AG09309 (cell line): ENCODE measurements at regions not wholly inside any gene's neighbourhood (a gene's known extent, or its start where the extent isn't known, plus 50 kb on each side); places are given as distances from the start of the nearest gene placed in this dataset.

Experiments
- DNase-seq: peaks from one replicate; pipeline ENCODE4 v3.0.0-alpha.2; 2010; ENCODE audit warnings: low read depth
- H3K4me3 ChIP-seq: 2 replicates; pipeline ENCODE4 v1.5.1; 2011; ENCODE audit warnings: mild to moderate bottlenecking, low read depth, low read length, moderate library complexity; ENCODE audit not compliant: control insufficient read depth
- TF ChIP-seq, protein P1 (sequence below): IDR thresholded peaks from 2 replicates; pipeline ENCODE4 v1.5.1; 2011; ENCODE audit warnings: mild to moderate bottlenecking, low read depth, low read length, inconsistent platforms; ENCODE audit not compliant: insufficient read depth, control insufficient read depth; ENCODE audit errors: missing control alignments

DNA sequence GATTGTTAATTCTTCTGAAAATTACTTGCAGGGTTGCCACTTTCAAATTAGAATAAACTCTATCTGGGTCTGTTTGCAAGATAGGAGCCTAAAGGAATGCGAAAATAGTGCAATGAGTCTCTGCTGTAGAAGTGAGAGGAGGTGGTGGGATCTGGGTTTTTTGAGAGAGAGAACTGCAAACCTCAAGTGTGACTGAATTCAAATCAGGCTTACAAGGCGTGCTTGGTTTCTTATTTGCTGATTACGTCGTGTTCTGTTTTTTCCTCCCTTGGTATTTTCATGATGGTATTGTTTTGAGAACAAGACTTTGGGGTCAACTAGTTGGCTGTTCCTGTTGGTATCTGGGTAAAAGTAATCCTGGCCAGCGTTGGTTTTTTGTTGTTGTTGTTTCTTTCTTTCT is 490.9 kb upstream of the CFAP20DC start:
- no peak overlapping the region for H3K4me3 ChIP-seq
- TF ChIP-seq, protein P1, sequence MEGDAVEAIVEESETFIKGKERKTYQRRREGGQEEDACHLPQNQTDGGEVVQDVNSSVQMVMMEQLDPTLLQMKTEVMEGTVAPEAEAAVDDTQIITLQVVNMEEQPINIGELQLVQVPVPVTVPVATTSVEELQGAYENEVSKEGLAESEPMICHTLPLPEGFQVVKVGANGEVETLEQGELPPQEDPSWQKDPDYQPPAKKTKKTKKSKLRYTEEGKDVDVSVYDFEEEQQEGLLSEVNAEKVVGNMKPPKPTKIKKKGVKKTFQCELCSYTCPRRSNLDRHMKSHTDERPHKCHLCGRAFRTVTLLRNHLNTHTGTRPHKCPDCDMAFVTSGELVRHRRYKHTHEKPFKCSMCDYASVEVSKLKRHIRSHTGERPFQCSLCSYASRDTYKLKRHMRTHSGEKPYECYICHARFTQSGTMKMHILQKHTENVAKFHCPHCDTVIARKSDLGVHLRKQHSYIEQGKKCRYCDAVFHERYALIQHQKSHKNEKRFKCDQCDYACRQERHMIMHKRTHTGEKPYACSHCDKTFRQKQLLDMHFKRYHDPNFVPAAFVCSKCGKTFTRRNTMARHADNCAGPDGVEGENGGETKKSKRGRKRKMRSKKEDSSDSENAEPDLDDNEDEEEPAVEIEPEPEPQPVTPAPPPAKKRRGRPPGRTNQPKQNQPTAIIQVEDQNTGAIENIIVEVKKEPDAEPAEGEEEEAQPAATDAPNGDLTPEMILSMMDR, result no peak

DNA sequence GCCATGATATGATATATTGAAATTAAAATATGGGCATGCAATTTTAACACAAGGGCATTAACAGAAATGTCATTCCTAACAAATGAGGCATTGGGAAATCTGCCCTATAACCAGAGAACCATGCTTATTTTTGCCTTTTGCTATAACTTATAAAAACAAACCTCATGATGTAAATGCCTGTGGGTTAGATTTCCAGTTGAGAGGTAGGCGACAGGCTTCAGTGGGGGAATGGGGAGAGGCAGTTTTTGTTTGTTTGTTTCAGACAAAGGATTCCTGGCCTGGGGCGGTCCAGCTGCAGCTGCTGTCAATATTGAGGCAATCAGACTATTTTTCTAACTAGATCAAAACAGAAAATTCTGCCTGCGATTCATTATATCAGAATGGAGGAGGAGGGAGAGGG is 490.4 kb upstream of the CFAP20DC start:
- DNase-seq, result no peak
- no peak overlapping the region for H3K4me3 ChIP-seq
- TF ChIP-seq, protein P1, result no peak

More for the DNA sequence above, 490.9 kb upstream of the CFAP20DC start:
- DNase-seq, result no peak

DNA sequence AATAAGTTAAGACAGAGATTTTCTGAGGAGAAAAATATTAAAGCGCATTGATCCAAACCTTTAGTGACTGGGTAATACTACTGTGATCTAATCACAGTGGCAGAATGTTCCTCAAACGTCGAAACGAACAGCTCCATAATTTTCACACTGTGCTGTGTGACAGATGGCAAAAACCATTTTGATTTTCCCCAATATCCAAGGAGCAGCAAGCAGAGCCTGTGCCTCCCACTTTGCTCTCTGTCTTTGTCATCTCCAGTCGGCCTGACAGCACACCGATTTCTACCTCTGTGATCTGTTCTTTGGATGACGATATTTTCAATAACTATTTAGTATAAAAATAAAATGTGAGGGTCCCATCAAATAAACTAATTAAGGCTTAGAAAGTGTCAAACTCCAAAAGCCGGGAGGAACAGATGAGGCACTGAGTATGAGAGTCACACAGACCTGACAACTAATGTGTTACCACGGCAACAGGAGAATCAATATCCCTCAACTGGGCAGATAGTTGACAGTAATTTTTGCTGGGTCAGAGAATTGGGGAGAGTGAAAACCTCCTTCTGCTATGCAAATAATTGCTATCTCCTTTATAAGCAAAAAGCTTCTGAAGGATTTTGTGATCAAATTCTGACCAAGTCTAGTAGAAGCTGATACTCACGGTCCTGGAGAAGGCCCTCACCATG is 489.1 kb upstream of the CFAP20DC start:
- no peak for DNase-seq
- TF ChIP-seq, protein P1, result no peak
- H3K4me3 ChIP-seq, result no peak overlapping the region

DNA sequence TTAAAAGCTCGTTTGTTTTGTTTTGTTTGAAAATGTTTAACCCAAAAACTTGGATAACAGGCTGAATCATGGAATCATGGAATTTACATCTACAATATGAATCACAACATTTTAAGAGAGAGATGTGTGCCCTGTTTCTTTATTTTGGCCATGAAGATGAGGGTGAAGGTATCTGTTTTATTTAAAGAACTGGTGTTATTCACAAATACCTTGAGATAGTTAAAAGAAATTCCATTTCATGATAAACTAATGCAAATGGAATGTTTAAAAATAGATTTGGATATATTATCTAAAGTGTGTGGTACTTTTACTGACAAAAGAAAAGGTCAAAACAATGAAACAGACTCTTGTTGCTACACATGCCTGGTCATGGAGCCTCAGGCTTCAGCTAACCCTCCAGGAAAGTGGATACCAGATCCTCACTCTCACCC is 486.0 kb upstream of the CFAP20DC start:
- peak; percentile 60 for DNase-seq
- H3K4me3 ChIP-seq, result no peak overlapping the region
- TF ChIP-seq, protein P1, result no peak

DNA sequence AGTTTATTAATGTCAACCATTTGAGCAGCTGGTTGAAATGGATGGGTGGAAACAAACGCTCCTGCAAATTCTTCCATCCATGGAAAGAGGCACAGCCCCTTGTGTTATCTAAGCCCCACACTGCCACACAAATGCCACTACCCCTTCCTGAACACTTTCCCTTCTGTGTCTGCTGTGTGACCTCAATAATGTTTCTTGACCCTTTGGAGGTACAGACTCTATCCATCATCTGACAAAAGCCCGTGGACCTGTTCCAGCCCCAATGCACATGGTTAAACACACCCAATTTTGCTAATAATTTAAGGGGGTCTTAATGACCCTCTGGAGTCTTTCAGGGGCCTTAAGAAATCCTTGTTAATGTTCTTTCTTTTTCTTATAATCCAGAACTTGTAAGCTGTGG is 482.2 kb upstream of the CFAP20DC start:
- DNase-seq, result no peak

DNA sequence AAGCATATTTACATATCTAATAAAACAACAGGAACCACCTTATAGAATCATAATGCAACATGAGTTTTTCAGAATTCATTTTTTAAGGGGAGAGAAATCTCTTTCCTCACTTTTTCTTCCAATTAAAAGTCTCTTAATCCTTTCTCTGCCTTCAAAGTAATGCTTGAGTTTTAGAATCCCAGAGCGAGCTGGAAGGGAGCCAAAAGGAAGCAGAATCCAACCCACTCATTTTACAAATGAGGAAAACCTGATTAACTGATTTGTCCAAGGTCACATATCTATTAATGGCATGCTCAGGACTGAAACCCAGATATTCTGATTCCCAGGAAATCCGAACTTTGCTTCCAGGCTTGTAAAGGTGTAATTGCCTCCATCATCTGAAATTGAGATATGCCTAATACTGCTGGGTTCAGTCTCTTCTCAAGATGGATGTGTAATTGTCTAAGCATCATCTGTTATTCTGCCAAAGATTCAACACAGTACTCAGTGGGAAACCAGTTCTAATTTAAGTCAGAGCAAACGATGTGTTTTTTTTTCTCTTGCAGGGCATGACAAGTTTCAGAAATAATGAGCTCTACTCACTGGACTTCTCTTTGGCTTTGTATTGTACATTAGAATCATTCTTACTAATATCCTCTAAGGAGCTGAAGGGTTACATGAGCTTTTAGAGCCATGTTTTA is 481.4 kb upstream of the CFAP20DC start:
- no peak overlapping the region for H3K4me3 ChIP-seq
- no peak for DNase-seq
- TF ChIP-seq, protein P1, result no peak

More for the DNA sequence above, 482.2 kb upstream of the CFAP20DC start:
- no peak overlapping the region for H3K4me3 ChIP-seq
- TF ChIP-seq, protein P1, result no peak
